Neuron (in vitro differentiated cells): ENCODE measurements at regions not wholly inside any gene's neighbourhood (a gene's known extent, or its start where the extent isn't known, plus 50 kb on each side); places are given as distances from the start of the nearest gene placed in this dataset.
"Not testable (repeated sequence)": the region's sequence is repeated elsewhere in the genome, so short reads cannot be mapped to it uniquely, and the experiment has no call there.

Experiments used
- H2AFZ ChIP-seq: one replicate; pipeline ENCODE4 v1.6.1; 2013; ENCODE audit warnings: low read depth, mild to moderate bottlenecking, inconsistent platforms, low read length, moderate library complexity
- H3K27me3 ChIP-seq: one replicate; pipeline ENCODE4 v1.6.1; 2013; ENCODE audit warnings: low read length; ENCODE audit not compliant: insufficient read depth
- H3K36me3 ChIP-seq: one replicate; pipeline ENCODE4 v1.6.1; 2013; ENCODE audit warnings: low read length; ENCODE audit not compliant: insufficient read depth
- H3K4me1 ChIP-seq: one replicate; pipeline ENCODE4 v1.6.1; 2013; ENCODE audit warnings: low read length; ENCODE audit not compliant: insufficient read depth
- H3K4me3 ChIP-seq: 2 replicates; pipeline ENCODE4 v1.5.1; 2013; ENCODE audit warnings: mild to moderate bottlenecking, low read length, moderate library complexity
- H3K9me3 ChIP-seq: one replicate; pipeline ENCODE4 v1.6.1; 2013; ENCODE audit warnings: low read length

GRCh38 chr1:146393796-146394195, 165.0 kb upstream of the NOTCH2NLA start:
- not testable (repeated sequence) for H3K36me3 ChIP-seq, H3K4me1 ChIP-seq, H2AFZ ChIP-seq, H3K9me3 ChIP-seq, H3K27me3 ChIP-seq, H3K4me3 ChIP-seq

- not testable (repeated sequence) for H3K27me3 ChIP-seq, H3K9me3 ChIP-seq, H3K4me1 ChIP-seq, H3K4me3 ChIP-seq, H2AFZ ChIP-seq, H3K36me3 ChIP-seq
Measured at GRCh38 chr1:146393154-146393553, 164.3 kb upstream of the NOTCH2NLA start.

- not testable (repeated sequence) for H3K4me3 ChIP-seq, H3K27me3 ChIP-seq, H2AFZ ChIP-seq, H3K36me3 ChIP-seq, H3K4me1 ChIP-seq, H3K9me3 ChIP-seq
Measured at GRCh38 chr1:146389178-146389577, 160.4 kb upstream of the NOTCH2NLA start.

- peak overlapping the region; percentile 27 for H3K4me3 ChIP-seq
- H2AFZ ChIP-seq, H3K4me1 ChIP-seq, H3K36me3 ChIP-seq, H3K27me3 ChIP-seq, H3K9me3 ChIP-seq: not testable (repeated sequence)
Measured at GRCh38 chr1:146387750-146388469, 159.1 kb upstream of the NOTCH2NLA start.

- peak overlapping the region; percentile 51 for H3K4me3 ChIP-seq
- H3K36me3 ChIP-seq, H3K9me3 ChIP-seq, H3K4me1 ChIP-seq, H2AFZ ChIP-seq, H3K27me3 ChIP-seq: not testable (repeated sequence)
Measured at GRCh38 chr1:146386851-146387749, 158.3 kb upstream of the NOTCH2NLA start.

- not testable (repeated sequence) for H2AFZ ChIP-seq, H3K36me3 ChIP-seq, H3K27me3 ChIP-seq, H3K4me1 ChIP-seq, H3K4me3 ChIP-seq, H3K9me3 ChIP-seq
Measured at GRCh38 chr1:146381196-146381595, 152.4 kb upstream of the NOTCH2NLA start.

- H3K4me3 ChIP-seq: peak overlapping the region; percentile 44
- not testable (repeated sequence) for H3K4me1 ChIP-seq, H3K36me3 ChIP-seq, H3K27me3 ChIP-seq, H2AFZ ChIP-seq, H3K9me3 ChIP-seq
Measured at GRCh38 chr1:146376708-146377496, 148.1 kb upstream of the NOTCH2NLA start.

- H2AFZ ChIP-seq, H3K36me3 ChIP-seq, H3K27me3 ChIP-seq, H3K4me1 ChIP-seq, H3K9me3 ChIP-seq: not testable (repeated sequence)
- H3K4me3 ChIP-seq: peak overlapping the region; percentile 44
Measured at GRCh38 chr1:146376309-146376707, 147.5 kb upstream of the NOTCH2NLA start.

- not testable (repeated sequence) for H2AFZ ChIP-seq, H3K9me3 ChIP-seq, H3K4me3 ChIP-seq, H3K27me3 ChIP-seq, H3K36me3 ChIP-seq, H3K4me1 ChIP-seq
Measured at GRCh38 chr1:146375108-146375507, 146.3 kb upstream of the NOTCH2NLA start.

GRCh38 chr1:146369940-146370339, 141.1 kb upstream of the NOTCH2NLA start:
- not testable (repeated sequence) for H2AFZ ChIP-seq, H3K9me3 ChIP-seq
- H3K4me3 ChIP-seq: peak overlapping the region; percentile 42

GRCh38 chr1:146355373-146355772, 126.6 kb upstream of the NOTCH2NLA start:
- H3K4me1 ChIP-seq, H2AFZ ChIP-seq, H3K4me3 ChIP-seq, H3K36me3 ChIP-seq, H3K9me3 ChIP-seq, H3K27me3 ChIP-seq: not testable (repeated sequence)

More at GRCh38 chr1:146369940-146370339, 141.1 kb upstream of the NOTCH2NLA start:
- H3K36me3 ChIP-seq, H3K4me1 ChIP-seq, H3K27me3 ChIP-seq: not testable (repeated sequence)

- not testable (repeated sequence) for H3K27me3 ChIP-seq, H3K9me3 ChIP-seq, H3K36me3 ChIP-seq, H2AFZ ChIP-seq, H3K4me3 ChIP-seq, H3K4me1 ChIP-seq
Measured at GRCh38 chr1:146326863-146327262, 98.0 kb upstream of the NOTCH2NLA start.

- not testable (repeated sequence) for H3K27me3 ChIP-seq
Measured at GRCh38 chr1:146324463-146324862, 95.6 kb upstream of the NOTCH2NLA start.

More at GRCh38 chr1:146324463-146324862, 95.6 kb upstream of the NOTCH2NLA start:
- not testable (repeated sequence) for H3K9me3 ChIP-seq, H3K4me1 ChIP-seq, H3K36me3 ChIP-seq, H3K4me3 ChIP-seq, H2AFZ ChIP-seq
